ENCODE measurements at regions not wholly inside any gene's neighbourhood (a gene's known extent, or its start where the extent isn't known, plus 50 kb on each side); places are given as distances from the start of the nearest gene placed in this dataset.

- DNase-seq = no peak
Observed at GRCh38 chr7:53988376-53988775, 553.8 kb upstream of the VSTM2A start.

GRCh38 chr7:53993224-53993623 lies 549.0 kb upstream of the VSTM2A start:
- no peak for DNase-seq

- DNase-seq = no peak
Observed at GRCh38 chr7:53996876-53997275, 545.3 kb upstream of the VSTM2A start.

GRCh38 chr7:54014765-54015164 lies 527.4 kb upstream of the VSTM2A start:
- DNase-seq = no peak

GRCh38 chr7:54015251-54015650 lies 526.9 kb upstream of the VSTM2A start:
- DNase-seq = no peak

- DNase-seq = no peak
Observed at GRCh38 chr7:54037873-54038272, 504.3 kb upstream of the VSTM2A start.

GRCh38 chr7:54060643-54061042 lies 481.5 kb upstream of the VSTM2A start:
- no peak for DNase-seq

GRCh38 chr7:54066643-54067042 lies 475.5 kb upstream of the VSTM2A start:
- DNase-seq = no peak

- no peak for DNase-seq
Observed at GRCh38 chr7:54069843-54070242, 472.3 kb upstream of the VSTM2A start.

GRCh38 chr7:54072710-54073109 lies 469.5 kb upstream of the VSTM2A start:
- no peak for DNase-seq

- DNase-seq = no peak
Observed at GRCh38 chr7:54076616-54077015, 465.6 kb upstream of the VSTM2A start.

- no peak for DNase-seq
Observed at GRCh38 chr7:54080525-54080924, 461.6 kb upstream of the VSTM2A start.

GRCh38 chr7:54080971-54081370 lies 461.2 kb upstream of the VSTM2A start:
- DNase-seq = no peak

- no peak for DNase-seq
Observed at GRCh38 chr7:54084340-54084739, 457.8 kb upstream of the VSTM2A start.

- no peak for DNase-seq
Observed at GRCh38 chr7:54090652-54091213, 451.4 kb upstream of the VSTM2A start.

- no peak for DNase-seq
Observed at GRCh38 chr7:54091322-54091721, 450.9 kb upstream of the VSTM2A start.

- no peak for DNase-seq
Observed at GRCh38 chr7:54097886-54098285, 444.3 kb upstream of the VSTM2A start.

- DNase-seq = no peak
Observed at GRCh38 chr7:54109501-54109900, 432.7 kb upstream of the VSTM2A start.

GRCh38 chr7:54111814-54112511 lies 430.2 kb upstream of the VSTM2A start:
- no peak for DNase-seq

- DNase-seq = no peak
Observed at GRCh38 chr7:54112567-54112966, 429.6 kb upstream of the VSTM2A start.

GRCh38 chr7:54115028-54115763 lies 427.0 kb upstream of the VSTM2A start:
- DNase-seq = no peak

- no peak for DNase-seq
Observed at GRCh38 chr7:54116956-54117355, 425.2 kb upstream of the VSTM2A start.

- DNase-seq = no peak
Observed at GRCh38 chr7:54129035-54129434, 413.1 kb upstream of the VSTM2A start.

GRCh38 chr7:54141576-54141975 lies 400.6 kb upstream of the VSTM2A start:
- DNase-seq = no peak

Measured in NCI-H526 treated with DMSO at 0.1 percent for 48 hours (cell line).